ENCODE measurements at regions not wholly inside any gene's neighbourhood (a gene's known extent, or its start where the extent isn't known, plus 50 kb on each side); places are given as distances from the start of the nearest gene placed in this dataset.
"Not testable (repeated sequence)": the region's sequence is repeated elsewhere in the genome, so short reads cannot be mapped to it uniquely, and the experiment has no call there.

DNA sequence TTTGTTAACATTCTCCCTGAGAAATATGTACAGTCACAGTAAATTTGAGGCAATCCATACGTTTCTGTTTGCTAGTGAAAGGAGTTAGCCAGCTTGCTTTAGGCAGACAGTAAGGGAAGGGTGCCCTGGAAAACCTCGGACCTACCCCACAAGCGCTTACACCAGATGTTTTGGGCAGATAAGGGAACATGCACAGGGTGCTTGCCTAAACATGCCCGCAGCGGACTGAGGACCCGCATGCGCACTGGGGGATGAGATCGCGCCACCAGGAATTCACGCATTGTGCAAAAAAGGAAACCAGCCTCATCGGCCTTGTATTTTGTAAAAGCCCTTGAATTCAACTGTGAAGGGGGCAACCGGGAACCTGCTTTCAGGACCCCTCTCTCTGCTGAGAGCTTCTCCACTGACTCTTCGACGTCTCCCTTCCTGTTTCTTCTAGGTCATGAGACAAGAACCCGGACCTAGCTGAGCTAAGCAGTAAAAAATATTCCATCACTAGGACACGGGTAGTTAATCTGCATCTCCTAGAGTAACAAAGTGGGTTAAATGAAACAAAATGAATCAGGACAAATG is 1399.2 kb upstream of the ATXN8OS start:
- H3K27me3 ChIP-seq, result no peaks in the 10 kb centered on the region
- DNase-seq (ENCODE audit: low read depth in 1 of 2, low spot score in 1 of 2), result no peak
- TF ChIP-seq, protein P1, sequence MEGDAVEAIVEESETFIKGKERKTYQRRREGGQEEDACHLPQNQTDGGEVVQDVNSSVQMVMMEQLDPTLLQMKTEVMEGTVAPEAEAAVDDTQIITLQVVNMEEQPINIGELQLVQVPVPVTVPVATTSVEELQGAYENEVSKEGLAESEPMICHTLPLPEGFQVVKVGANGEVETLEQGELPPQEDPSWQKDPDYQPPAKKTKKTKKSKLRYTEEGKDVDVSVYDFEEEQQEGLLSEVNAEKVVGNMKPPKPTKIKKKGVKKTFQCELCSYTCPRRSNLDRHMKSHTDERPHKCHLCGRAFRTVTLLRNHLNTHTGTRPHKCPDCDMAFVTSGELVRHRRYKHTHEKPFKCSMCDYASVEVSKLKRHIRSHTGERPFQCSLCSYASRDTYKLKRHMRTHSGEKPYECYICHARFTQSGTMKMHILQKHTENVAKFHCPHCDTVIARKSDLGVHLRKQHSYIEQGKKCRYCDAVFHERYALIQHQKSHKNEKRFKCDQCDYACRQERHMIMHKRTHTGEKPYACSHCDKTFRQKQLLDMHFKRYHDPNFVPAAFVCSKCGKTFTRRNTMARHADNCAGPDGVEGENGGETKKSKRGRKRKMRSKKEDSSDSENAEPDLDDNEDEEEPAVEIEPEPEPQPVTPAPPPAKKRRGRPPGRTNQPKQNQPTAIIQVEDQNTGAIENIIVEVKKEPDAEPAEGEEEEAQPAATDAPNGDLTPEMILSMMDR (IDR thresholded peaks at IDR 0.05; ENCODE audit: low read depth, low read length), result no peak
- H3K27ac ChIP-seq, result no peak overlapping the region
- H3K4me3 ChIP-seq, result no peak overlapping the region
- no peaks in the 10 kb centered on the region for H3K9me3 ChIP-seq (ENCODE audit: low read depth)
- H3K36me3 ChIP-seq, result no peaks in the 10 kb centered on the region
- peaks cover 6% of the 10 kb centered on the region for H3K4me1 ChIP-seq (ENCODE audit: low read depth)

DNA sequence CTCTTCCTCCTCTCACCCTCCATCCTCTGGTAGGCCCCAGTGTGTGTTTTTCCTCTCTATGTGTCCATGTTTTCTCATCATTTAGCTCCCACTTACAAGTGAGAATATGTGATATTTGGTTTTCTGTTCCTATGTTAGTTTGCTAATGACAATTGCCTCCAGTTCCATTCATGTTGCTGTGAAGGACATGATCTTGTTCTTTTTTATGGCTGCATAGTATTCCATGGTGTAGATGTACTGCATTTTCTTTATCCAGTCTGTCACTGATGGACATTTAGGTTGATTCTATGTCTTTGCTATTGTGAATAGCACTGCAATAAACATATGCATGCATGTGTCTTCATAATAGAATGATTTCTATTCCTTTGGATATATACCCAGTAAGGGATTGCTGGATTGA is 1401.6 kb upstream of the ATXN8OS start:
- not testable (repeated sequence) for DNase-seq (ENCODE audit: low read depth in 1 of 2, low spot score in 1 of 2); H3K9me3 ChIP-seq (ENCODE audit: low read depth); H3K27me3 ChIP-seq; H3K4me3 ChIP-seq; H3K36me3 ChIP-seq; H3K27ac ChIP-seq; H3K4me1 ChIP-seq (ENCODE audit: low read depth)

DNA sequence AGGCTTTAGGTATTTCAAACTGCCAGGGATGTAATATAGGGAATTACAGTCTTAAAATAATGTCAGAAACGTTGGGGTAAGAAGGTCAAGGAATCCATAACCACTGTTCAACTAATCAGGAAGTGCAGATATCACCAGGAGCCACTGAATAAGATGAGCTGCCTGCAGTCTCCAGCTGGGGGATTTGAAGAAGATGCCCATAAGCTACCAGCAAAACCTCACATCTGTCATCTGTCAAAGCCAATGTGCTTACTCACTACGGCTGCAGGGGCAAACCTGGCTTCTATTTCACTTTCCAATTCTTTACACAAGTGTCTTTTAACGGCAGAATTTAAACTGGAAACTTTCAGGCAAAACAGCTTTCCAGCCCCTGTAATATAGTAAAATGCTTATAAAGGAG is 1410.1 kb upstream of the ATXN8OS start:
- H3K4me3 ChIP-seq, result no peak overlapping the region
- H3K27me3 ChIP-seq, result no peaks in the 10 kb centered on the region
- peaks cover 5% of the 10 kb centered on the region for H3K4me1 ChIP-seq (ENCODE audit: low read depth)
- H3K36me3 ChIP-seq, result no peaks in the 10 kb centered on the region
- no peak for DNase-seq (ENCODE audit: low read depth in 1 of 2, low spot score in 1 of 2)
- no peaks in the 10 kb centered on the region for H3K9me3 ChIP-seq (ENCODE audit: low read depth)
- TF ChIP-seq, protein P1 (IDR thresholded peaks at IDR 0.05; ENCODE audit: low read depth, low read length), result no peak
- H3K27ac ChIP-seq, result no peak overlapping the region

DNA sequence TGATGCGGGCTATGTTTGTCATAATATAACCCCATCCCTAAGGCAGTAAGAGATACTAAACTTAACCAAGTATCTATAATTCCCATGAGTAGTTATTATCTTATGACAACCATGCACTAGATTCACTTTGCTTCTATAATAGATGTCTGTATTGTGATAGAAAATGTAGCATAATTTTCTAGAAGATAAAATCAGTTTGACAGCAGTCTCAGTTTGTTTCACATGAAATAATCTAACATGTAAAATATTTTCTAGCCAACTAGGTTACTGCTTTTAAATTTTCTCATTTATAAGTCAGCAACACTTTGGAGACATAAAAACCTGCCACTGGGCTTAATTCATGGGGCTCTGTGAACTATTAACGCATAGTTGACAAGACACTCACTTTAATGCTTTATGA is 1410.7 kb upstream of the ATXN8OS start:
- H3K4me1 ChIP-seq (ENCODE audit: low read depth), result peaks cover 5% of the 10 kb centered on the region
- H3K27ac ChIP-seq, result no peak overlapping the region

DNA sequence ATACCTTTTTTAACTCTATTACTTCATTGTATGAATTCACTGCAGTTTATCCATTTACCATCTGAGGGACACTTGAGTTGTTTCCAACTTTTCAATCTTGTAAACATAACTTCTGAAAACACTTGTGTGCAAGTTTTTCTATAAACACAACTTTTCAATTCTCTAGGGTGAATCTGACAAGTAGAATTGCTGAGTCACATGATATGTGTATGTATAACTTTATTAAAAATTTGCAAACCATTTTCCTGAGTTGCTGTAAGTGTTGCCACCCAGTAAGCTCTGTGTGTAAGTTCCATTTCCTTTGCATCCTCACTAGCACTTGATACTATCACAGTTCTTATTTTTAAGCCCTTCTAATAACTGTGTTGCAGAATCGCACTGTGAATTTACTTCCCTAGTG is 1415.6 kb upstream of the ATXN8OS start:
- H3K4me1 ChIP-seq (ENCODE audit: low read depth), result peaks cover 3% of the 10 kb centered on the region
- no peaks in the 10 kb centered on the region for H3K27me3 ChIP-seq
- H3K36me3 ChIP-seq, result no peaks in the 10 kb centered on the region
- H3K27ac ChIP-seq, result no peak overlapping the region
- no peak for DNase-seq (ENCODE audit: low read depth in 1 of 2, low spot score in 1 of 2)
- no peak overlapping the region for H3K4me3 ChIP-seq
- TF ChIP-seq, protein P1 (IDR thresholded peaks at IDR 0.05; ENCODE audit: low read depth, low read length), result no peak
- H3K9me3 ChIP-seq (ENCODE audit: low read depth), result no peaks in the 10 kb centered on the region

More for the DNA sequence above, 1410.7 kb upstream of the ATXN8OS start:
- Histone ChIP-seq H3K4me3 (no peak overlapping the region), H3K9me3 (ENCODE audit: low read depth) (no peaks in the 10 kb centered on the region), H3K27me3 (no peaks in the 10 kb centered on the region), H3K36me3 (no peaks in the 10 kb centered on the region)
- no peak for DNase-seq (ENCODE audit: low read depth in 1 of 2, low spot score in 1 of 2)
- TF ChIP-seq, protein P1 (IDR thresholded peaks at IDR 0.05; ENCODE audit: low read depth, low read length), result no peak

DNA sequence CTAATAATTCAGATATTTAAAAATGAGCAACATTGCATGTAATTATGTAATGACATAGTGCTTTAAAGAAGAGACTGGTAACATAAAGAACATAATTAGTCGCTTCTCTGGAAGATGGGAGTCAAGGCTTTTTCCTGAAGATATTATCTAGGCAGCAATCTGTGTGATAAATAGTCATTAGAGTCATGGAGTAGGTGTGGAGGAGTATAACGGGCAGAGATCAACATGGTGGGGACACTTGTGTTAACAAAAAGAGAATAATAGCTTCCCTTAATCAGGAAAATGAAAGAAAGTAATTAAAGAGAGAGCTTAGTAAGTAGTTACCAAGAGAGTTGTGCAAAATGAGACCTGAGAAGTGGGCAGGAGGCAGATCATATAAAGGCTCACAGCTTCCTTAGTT is 1417.1 kb upstream of the ATXN8OS start:
- H3K27me3 ChIP-seq, result no peaks in the 10 kb centered on the region
- H3K36me3 ChIP-seq, result no peaks in the 10 kb centered on the region
- no peak overlapping the region for H3K27ac ChIP-seq
- TF ChIP-seq, protein P1 (IDR thresholded peaks at IDR 0.05; ENCODE audit: low read depth, low read length), result no peak
- DNase-seq (ENCODE audit: low read depth in 1 of 2, low spot score in 1 of 2), result no peak
- H3K4me3 ChIP-seq, result no peak overlapping the region
- H3K9me3 ChIP-seq (ENCODE audit: low read depth), result no peaks in the 10 kb centered on the region
- peaks cover 3% of the 10 kb centered on the region for H3K4me1 ChIP-seq (ENCODE audit: low read depth)
